ENCODE measurements at regions not wholly inside any gene's neighbourhood (a gene's known extent, or its start where the extent isn't known, plus 50 kb on each side); places are given as distances from the start of the nearest gene placed in this dataset.

DNA sequence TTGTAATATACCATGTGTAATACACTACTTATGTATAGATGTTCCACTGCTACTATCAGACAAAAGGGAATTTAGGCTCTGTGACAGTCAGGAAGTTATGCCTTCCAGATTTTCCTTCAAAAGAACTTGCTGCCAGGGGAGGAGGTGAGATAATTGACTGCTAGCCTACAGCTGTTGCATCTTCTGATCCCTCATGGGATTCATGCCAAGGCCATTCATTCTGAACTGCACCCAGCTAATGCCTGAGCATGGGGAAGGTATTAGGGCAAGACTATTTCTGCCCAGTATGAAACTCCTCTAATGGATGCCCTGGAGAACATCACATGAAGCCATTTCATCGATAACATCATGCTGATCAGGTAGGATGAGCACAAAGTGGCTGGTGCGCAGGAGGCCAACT lies 746.5 kb upstream of the ZNF608 start:
- peaks cover 0 to 3% (median 0%) of the 10 kb centered on the region in 12 donors for H3K4me1 ChIP-seq
- intact Hi-C loops (cut with DNase I) = no loop called here
- WGBS, 4 donors = 96 to 100% (median 100%) methylated on average over 2 of the region's 2 CpGs
- ATAC-seq = no peak
- no peaks in the 10 kb centered on the region for H3K27me3 ChIP-seq
- no peaks in the 10 kb centered on the region for H3K36me3 ChIP-seq
- no peak for DNase-seq
- no peak overlapping the region for H3K4me3 ChIP-seq
- peaks cover 0 to 12% (median 0%) of the 10 kb centered on the region in 12 donors for H3K9me3 ChIP-seq
- H3K27ac ChIP-seq = no peak overlapping the region
- no peak for TF ChIP-seq POLR2A (IDR thresholded peaks at IDR 0.05)
- TF ChIP-seq, protein P1, sequence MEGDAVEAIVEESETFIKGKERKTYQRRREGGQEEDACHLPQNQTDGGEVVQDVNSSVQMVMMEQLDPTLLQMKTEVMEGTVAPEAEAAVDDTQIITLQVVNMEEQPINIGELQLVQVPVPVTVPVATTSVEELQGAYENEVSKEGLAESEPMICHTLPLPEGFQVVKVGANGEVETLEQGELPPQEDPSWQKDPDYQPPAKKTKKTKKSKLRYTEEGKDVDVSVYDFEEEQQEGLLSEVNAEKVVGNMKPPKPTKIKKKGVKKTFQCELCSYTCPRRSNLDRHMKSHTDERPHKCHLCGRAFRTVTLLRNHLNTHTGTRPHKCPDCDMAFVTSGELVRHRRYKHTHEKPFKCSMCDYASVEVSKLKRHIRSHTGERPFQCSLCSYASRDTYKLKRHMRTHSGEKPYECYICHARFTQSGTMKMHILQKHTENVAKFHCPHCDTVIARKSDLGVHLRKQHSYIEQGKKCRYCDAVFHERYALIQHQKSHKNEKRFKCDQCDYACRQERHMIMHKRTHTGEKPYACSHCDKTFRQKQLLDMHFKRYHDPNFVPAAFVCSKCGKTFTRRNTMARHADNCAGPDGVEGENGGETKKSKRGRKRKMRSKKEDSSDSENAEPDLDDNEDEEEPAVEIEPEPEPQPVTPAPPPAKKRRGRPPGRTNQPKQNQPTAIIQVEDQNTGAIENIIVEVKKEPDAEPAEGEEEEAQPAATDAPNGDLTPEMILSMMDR (IDR thresholded peaks at IDR 0.05) = no peak

DNA sequence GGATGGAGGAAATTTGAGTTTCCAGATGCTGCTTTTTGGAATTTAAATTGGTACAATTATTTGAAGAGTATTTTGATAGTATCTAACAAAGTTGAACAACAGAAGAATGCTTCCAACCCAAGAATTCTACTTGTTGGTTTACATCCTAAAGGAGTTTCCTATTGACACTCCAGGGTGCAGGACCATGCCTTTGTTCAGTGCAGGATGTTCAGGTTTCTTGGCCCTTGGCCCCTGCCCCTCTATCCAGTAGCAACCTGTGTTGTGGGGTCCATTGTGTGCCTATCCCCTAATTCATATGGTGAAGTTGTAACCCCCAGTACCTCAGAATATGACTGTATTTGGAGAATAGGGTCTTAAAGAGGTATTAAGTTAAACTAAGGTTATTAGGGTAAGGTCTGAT lies 750.0 kb upstream of the ZNF608 start:
- H3K27me3 ChIP-seq = no peaks in the 10 kb centered on the region
- H3K36me3 ChIP-seq = no peaks in the 10 kb centered on the region
- intact Hi-C loops (cut with DNase I) = no loop called here
- TF ChIP-seq, protein P1 (IDR thresholded peaks at IDR 0.05) = no peak
- no peak for TF ChIP-seq POLR2A (IDR thresholded peaks at IDR 0.05)
- H3K4me1 ChIP-seq = peaks cover 0 to 3% (median 0%) of the 10 kb centered on the region in 12 donors
- no peak overlapping the region for H3K27ac ChIP-seq
- no peak overlapping the region for H3K4me3 ChIP-seq
- H3K9me3 ChIP-seq = peaks cover 0 to 12% (median 0%) of the 10 kb centered on the region in 12 donors
- ATAC-seq (no peak), DNase-seq (no peak)

DNA sequence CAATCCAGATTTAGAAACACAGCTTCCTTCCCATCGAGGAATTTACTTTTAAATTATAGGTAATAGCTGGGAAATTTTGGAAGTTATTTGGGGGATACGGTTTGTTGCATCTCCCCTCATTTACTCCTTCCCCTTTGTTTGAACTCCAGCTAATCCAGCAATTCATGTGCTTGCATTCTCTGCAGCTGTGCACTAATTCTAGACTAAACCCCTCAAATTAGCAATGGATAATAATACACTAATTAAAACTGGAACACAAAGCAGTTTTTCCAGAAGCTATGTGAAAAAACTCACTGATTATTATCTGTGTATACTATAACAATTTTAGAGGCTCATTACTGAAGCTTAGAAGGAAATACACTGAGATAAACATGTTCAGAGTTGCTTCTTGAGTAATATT lies 751.2 kb upstream of the ZNF608 start:
- Histone ChIP-seq H3K27me3 (no peaks in the 10 kb centered on the region), H3K4me1 (no peaks in the 10 kb centered on the region), H3K9me3 (peaks cover 0 to 12% (median 0%) of the 10 kb centered on the region in 12 donors), H3K36me3 (no peaks in the 10 kb centered on the region), H3K27ac (no peak overlapping the region), H3K4me3 (no peak overlapping the region)
- 77 to 84% (median 81%) methylated on average over 2 of the region's 2 CpGs for WGBS, 4 donors
- no peak for ATAC-seq
- no peak for TF ChIP-seq POLR2A (IDR thresholded peaks at IDR 0.05)
- TF ChIP-seq, protein P1 (IDR thresholded peaks at IDR 0.05) = no peak
- intact Hi-C loops (cut with DNase I) = no loop called here
- no peak for DNase-seq

DNA sequence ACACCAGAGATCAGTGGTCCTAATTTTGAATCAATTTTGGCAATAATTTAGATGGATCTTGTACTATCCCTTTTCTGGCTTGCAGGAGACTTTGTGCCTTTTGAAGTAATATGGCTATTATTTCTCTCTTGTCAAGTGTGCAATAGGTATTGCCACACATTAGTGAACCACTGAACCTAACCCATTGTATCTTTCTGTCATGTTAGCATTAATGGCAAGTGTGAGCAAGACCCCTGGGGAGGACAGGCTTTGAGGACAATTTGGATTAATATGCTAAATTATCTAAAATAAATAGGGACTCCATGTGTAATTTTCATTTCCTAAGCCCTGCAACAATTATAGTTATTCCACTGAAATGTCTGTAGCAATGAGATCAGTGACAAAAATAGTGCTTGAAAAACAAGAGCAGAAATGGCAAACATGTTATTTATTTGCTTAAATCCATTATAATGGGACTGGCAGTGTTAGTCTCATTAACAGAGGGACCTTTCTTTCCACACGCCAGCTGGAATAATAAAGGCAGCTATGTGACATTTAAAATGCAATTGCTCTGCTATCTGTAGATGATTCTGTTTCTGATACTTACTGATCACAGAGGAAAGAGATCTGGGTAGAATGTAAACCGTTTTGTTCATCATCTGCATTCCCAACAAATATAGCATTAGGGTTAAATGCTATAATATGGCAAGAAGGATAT lies 753.3 kb upstream of the ZNF608 start:
- no peak for ATAC-seq
- no peak for DNase-seq
- TF ChIP-seq, protein P1 (IDR thresholded peaks at IDR 0.05) = no peak
- no peak for TF ChIP-seq POLR2A (IDR thresholded peaks at IDR 0.05)
- H3K4me3 ChIP-seq = no peak overlapping the region
- WGBS, 4 donors = 59 to 73% (median 64%) methylated on average over 2 of the region's 2 CpGs
- H3K36me3 ChIP-seq = no peaks in the 10 kb centered on the region
- no peak overlapping the region for H3K27ac ChIP-seq
- H3K27me3 ChIP-seq = no peaks in the 10 kb centered on the region
- H3K4me1 ChIP-seq = no peaks in the 10 kb centered on the region
- H3K9me3 ChIP-seq = no peaks in the 10 kb centered on the region
- intact Hi-C loops (cut with DNase I) = no loop called here
